DMS153 treated with DMSO at 0.1 percent for 48 hours (cell line): ENCODE measurements at regions not wholly inside any gene's neighbourhood (a gene's known extent, or its start where the extent isn't known, plus 50 kb on each side); places are given as distances from the start of the nearest gene placed in this dataset.
A peak's percentile ranks its signal among the peaks of the same experiment; 100 is the strongest.

Source experiments
- DNase-seq: peaks from one replicate; lab custom pipeline; 2025; ENCODE audit not compliant: unreplicated experiment; lab: John Stamatoyannopoulos, UW

DNA sequence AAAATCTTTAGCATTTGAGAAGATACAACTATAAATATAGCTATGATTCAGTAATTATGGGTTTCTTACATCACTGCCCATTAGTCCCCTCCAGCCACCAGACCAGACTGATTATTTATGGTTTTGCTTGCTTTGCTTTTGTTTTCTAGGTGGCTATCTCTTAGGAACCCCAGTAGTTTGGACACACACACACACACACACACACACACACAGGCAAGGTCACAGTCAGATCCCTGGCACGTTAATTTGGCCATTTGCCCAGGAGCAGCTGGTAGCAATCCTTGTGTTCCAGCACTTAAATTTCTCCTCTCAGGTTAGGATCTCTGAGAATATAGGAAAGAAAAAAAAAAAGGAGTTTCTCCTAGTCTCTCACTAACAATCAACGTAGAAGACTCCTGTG lies 90.2 kb upstream of the RESF1 start:
- DNase-seq = no peak

DNA sequence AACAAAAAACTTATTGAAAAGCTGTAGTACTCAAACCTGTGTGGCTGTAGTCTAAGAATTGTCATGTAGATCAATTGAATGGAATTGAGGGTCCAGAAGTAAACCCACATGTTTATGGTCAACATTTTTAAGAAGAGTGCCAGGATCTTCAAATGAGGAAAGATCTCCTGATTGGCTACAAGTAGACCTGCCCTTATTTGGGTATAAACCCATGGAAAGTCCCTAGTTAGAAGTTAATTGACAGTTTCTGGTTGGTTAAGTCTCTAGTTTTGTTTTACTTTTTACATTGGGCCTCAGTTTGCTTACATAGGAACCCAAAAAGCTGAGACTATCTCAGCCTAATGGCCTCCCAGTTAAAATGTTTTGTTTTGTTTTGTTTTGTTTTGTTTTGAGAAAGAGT lies 91.9 kb upstream of the RESF1 start:
- no peak for DNase-seq

DNA sequence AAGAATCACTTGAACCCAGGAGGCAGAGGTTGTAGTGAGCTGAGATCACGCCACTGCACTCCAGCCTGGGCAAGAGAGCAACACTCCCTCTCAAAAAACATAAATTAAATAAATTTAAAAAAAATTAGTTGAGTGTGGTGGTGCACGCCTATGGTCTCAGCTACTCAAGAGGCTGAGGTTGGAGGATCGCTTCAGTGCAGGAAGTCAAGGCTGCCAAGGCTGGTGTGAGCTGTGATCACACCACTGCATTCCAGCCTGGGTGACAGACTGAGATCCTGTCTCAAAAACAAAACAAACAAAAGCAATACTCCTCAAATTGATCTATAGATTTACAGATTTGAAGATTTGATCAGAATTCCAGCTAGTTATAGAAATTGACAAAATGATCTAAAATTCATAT lies 92.7 kb upstream of the RESF1 start:
- DNase-seq = no peak

DNA sequence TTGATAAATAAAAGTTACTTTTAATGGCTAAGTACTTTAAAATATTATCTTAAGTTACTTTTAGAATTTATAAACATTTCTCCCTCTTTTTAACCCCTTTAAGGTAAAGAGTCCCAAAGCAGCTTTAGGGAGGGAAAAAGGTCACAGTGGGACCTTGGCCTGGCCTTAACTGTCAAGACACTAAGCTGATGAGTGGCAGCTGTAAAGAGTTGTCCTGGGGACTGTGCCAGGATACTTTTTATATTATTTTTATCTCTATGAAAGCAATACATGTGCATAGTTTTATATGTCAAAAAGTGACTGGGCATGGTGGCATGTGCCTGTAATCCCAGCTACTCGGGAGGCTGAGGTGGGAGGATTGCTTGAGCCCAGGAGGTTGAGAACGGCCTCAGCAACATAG lies 94.2 kb upstream of the RESF1 start:
- DNase-seq = no peak

DNA sequence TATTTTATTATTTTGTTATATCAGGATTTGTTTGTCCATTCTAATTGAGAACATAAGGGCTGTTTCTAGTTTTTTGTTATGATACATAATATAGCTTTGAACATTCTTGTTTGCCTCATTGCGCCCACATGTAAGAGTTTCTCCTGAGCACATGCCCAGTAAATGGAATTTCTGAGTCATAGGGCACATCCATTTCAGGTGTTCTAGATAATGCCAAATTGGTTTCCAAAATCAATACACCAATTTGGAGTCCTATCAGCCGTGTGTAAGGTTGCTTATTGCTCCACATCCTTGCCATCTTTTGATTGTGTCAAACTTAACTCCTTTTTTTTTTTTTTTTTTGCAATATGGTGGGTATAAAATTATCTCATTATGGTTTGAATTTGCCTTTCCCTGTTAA lies 97.9 kb upstream of the RESF1 start:
- no peak for DNase-seq

DNA sequence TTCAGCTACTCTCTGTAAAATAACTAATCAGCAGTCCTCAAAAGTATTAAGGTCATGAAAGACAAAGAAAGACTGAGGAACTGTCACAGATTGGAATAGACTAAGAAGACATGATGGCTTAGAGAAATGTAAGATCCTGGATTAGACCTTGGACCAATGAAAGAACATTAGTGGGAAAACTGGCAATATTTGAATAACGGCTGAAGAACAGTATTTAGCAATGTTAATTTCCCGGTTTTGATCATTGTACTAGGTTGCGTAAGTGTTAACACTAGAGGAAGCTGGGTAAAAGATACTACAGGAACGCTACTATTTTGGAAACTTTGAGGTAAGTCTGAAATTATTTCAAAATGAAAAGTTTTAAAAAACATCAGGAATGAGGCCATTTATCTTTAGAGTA lies 98.8 kb upstream of the RESF1 start:
- DNase-seq = no peak

DNA sequence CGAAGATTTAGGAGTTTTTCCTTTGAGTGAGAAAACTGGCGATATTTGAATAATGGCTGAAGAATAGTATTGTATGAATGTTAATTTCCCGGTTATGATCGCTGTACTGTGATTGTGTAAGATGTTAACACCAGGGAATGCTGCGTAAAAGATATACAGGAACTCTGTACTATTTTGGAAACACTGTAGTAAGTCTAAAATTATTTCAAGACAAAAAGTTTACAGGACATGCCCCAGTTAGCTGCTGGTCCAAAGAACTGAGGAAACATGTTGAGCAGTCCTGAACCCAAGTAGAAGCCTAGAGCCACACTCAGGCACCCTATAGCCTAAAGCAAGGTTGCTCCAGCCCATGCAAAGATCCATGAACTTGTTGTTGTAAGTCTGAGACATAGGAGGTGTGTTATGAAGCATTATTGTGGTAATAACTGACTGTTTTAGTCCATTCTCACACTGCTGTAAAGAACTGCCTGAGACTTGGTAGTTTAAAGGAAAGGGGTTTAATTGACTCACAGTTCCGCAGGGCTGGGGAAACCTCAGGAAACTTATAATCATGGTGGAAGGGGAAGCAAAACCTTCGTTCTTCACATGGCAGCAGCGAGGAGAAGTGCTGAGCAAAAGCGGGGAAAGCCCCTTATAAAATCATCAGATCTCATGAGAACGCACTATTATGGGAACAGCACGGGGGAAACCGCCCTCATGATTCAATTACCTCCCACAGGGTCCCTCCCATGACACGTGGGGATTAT lies 99.8 kb upstream of the RESF1 start:
- DNase-seq = no peak

DNA sequence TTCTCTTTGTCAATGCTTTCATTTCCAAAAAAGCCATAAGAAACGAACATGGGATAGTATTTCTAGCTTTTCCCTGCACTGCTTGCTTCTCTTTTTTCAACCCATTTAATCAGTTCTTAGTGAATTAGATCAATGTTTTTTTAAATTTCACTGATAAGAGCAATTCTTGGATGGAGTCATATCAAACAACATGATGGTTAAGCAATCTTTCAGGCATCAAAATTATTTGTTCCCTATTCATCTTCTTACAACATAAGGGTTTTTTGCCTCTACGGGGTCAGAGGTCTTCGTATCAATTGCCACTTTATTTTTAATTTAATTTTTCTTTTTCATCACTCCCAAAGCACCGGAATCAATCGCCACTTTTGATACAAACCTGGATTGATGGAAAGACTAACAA lies 103.8 kb upstream of the RESF1 start:
- DNase-seq = no peak

DNA sequence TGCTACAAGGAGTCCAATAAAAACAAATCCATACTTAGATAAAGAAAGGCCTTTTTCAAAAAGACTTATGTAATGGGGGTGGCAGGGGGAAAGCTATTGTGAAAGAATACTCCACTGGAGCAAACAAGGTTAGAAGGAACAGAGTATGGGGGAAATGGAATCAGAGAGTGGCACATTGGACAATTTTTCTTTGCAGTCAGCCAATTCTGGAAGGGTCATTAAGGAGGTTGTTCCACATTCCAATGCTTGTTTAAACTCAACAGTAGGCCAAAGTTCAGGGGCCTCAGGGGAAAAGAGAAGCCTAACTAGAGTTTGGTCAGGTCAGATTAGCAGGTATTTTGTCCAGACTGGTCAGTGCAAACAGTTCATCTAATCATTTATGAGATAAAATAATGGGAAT lies 105.2 kb upstream of the RESF1 start:
- DNase-seq = no peak

DNA sequence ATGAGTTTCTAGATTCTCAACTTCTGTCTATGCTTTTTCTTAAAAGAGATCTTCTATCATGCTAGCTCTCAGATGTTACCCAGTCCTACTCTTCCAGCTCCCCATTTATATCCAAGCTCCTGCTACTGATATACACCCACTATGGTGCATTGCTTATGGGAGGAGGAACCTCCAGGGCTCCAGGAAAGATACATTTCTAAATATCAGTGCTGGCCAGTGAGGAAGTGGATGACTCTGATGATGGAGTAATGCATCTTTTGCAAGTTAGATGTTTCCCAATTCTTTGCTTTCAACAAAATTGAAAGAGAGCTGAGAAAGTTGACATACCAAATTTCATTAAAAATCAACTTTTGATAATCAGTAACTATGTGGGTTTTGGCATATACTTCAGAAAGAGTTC lies 105.7 kb upstream of the RESF1 start:
- DNase-seq = no peak

DNA sequence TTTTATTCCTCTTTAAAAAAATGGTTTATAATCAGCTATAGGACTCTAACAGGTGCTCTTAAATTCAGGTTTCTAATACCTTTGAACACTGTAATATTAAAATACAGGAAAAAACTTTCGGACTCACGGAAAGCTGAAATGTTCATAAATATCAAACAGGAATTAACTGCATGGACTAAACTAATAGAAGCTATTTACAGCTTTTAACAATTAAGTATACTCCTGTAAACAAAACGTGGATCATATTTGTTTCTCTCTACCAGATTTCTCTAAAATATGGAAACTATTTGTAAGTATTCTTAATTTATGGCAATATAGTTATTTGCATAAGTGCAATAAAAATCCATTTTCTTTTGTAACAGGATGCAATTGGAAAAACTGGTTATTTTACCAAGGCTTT lies 108.9 kb upstream of the RESF1 start:
- DNase-seq = no peak

DNA sequence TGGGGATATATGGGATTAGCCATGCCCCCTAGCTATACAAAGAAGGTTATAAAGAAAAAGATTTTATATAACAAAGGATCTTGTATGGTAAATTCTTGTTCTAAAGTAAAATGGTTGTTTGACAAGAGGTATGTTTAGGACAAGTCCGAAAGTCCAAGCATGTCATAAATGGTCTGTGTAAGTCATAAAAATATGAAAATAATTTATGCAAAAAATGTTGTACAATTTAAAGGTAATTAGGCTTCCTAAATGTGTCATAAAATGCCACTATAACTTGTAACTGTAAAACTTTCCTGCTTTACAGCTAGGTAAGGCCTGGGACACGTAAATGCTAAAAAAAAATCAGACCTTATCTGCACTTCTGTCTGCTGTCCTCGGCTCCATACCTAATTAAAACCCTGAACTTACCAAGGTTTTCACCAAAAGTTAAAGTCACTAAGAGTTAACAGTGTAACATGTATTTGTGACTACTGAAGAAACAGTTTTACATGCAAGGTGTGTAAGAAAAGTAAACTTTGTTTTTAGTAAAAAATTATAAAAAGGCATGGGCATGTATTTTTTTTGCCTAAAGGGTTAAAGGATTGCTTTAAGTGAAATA lies 110.0 kb upstream of the RESF1 start:
- peak; percentile 1 for DNase-seq

DNA sequence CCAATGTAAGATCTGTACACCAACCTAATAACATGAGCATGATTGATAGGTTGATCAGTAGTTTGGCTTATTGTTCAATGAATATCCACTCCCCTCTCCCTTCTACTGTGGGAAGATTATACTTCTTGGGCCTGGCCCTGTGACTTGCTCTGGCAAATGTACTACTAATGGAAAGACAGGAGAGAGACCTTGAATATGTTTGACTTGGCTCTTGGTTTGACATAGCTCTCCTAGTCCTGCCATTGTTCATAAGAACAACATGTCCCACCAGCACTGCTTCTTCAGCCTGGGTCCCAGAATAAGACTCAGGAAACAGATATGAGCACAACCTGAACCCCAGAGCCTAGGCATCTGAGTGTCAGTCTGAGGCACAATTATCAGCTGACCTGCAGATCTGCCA lies 112.8 kb upstream of the RESF1 start:
- DNase-seq = no peak

DNA sequence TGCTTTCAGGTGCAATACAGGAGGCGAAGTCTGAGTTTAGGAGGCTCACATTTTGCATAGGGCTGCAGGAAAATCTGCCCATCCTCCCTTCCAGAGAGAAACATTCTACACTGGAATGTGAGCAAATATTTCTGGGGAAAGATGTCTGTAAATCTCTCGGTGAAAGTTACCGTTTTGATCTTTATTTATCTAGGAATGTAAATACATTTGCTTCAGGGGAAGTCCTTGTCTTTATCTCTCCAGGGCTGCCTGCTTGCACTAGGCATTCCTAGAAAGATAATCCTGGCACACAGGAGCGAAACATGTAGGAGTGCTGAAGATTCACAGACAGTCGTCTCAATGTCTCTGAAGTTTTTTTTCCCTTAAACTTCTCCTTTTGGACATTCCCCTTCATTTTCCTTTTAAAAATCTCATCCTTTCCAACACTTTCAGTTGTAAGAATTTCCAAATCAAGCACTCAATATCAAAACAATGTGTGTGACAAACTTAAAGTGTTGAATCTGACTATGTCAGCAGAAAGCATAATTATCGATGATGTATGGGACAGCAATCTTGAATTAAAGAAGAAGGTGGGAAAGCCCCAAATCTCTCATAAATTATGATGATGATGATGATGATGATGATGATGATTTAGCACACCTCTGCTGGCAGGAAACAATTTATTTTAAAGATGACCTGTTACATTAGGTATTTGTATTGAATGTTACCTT lies 113.4 kb upstream of the RESF1 start:
- DNase-seq = no peak

DNA sequence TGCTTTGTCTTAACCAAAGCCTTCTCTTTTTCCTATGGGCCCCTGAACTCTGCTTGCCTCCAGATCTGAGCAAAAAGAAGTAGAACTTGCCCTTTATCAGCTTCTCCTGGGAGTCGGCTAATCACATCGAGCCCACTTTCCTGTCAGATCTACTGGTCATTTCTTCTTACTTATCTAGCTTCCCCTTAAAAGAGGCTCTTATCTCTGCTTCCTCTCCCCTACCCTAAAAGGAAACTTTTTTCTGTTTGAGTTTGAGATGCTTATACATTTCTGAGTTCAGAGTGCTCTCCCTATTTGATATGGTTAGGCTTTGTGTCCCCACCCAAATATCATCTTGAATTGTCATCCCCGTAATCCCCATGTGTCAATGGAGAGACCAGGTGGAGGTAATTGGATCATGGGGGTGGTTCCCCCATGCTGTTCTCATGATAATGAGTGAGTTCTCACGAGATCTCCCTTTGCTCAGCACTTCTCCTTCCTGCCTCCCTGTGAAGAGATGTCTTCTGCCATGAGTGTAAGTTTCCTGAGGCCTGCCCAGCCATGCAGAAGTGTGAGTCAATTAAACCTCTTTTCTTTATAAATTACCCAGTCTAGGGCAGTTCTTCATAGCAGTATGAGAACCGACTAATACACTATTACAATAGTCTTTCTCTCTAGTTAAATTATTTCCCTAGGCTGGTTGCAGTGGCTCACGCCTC lies 114.7 kb upstream of the AMN1 start:
- DNase-seq = no peak

DNA sequence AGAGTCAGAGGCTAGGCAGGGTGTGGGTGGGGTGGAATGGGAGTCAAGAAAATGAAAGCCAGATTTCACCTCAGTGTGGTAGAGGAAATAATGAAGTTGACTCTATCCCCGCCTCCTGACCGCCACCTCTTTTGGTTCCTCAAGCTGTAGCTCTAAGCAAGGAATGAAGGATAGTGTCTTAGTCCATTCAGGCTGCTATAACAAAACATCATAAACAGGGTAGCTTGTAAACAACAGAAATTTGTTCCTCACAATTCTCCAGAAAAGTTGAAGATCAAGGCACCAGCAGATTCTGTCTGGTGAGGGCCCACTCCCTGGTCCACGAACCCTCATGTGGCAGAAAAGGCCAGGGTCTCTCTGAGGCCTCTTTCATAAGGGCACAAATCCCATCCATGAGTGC lies 109.1 kb upstream of the AMN1 start:
- DNase-seq = no peak

DNA sequence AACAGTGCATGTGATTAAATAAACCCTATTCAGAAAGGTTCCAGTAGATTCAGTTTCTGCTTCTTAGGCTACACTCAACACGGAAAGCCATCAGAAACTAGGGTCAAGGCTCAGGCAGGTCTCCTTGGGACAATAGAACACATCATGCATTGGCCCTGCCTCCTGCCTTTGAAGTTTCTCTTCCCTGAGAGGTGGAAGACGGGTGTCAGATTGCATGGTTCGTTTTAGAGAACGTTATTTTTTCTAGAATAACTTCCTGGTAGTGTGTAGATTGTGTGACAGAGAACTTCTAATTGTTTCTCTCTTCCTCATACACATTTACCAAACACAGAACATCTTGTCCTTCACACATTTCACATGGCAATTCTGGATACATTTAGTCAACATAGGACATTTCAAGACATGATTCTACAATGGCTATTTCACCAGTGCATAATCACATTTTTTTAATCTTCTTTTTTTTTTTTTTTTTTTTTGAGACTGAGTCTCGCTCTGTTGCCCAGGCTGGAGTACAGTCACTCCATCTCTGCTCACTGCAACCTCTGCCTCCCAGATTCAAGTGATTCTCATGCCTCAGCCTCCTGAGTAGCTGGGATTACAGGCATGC lies 106.6 kb upstream of the AMN1 start:
- peak; percentile 46 for DNase-seq

DNA sequence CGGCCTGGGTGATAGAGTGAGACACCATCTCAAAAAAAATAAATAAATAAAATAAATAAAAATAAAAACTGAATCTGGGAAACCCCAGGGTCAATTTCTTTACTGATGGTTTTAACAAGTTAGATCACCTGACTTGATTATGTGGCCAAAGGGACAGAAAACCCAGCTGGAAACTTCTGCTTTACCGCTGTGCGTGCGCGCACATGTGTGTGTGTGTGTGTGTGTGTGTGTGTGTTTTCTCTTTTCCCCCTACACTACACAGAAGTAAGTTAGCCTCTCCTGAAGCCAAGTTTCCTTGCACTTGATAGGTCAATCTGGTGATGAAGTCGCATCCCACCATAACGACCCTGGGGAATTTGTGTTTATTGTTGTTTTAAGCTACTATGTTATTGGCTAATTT lies 105.3 kb upstream of the AMN1 start:
- DNase-seq = no peak

DNA sequence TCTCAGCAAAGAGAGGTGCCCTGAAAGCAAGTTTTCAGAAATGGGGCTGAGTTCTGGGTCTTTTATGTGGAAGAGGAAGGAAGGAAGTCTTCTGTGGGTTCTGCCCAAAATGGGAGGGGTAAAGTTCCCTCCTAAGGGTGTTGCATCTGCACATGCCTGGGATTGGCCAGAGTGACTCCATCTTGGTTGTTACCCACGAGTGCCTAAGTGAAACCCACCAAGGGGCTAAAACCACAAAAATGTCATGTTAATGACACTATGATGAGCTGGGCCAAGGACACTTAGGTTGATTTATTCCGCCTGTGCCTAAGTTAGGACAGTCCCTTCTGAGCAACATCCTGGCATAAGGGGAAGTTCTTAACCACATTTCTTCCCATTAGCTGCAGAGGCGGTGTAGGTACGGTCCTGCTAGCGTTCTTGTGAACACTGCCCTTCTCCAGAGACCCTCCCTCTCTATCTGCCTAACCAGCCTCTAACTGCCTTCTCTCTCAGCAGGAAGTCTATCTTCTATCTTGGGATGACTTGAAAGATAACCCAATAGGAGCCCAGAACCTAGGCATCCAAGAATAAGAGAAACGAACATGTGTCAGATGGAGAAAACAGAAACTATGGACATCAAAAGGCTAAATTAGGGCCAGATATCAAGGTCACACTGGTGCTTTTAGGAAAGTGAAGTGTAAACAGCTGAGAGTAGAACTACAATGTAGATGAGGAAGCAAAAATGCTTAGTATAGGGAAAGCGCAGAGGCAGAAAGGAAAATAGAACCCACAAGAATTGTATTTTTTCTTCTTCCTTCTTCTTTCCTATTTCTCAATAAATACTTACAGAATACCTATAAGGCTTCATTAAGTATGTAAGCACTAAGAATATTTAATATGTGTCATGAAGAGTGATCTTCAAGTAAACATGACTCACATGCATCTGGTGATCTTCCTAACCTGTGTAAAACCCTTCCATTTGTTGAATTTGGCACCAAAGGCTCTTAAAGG lies 104.2 kb upstream of the AMN1 start:
- no peak for DNase-seq

DNA sequence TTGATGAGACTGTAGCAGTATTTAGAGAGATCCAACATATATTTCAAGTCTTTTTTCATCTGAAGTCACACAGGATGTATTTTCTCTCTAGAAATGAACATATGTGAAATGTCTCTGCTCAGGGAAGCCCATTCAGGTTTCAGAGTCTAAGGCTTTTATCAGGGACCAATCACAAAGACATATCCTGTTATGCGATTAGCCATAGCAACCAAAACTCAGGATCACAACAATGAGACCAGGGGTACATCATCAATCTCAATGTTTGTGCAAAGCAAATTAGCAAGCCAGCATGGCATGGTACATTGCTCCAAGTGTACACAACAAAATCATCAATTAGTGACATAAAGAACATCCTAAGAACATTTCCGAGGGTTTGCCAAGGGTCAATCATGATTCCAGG lies 99.2 kb upstream of the AMN1 start:
- DNase-seq = no peak
